ENCODE measurements at regions not wholly inside any gene's neighbourhood (a gene's known extent, or its start where the extent isn't known, plus 50 kb on each side); places are given as distances from the start of the nearest gene placed in this dataset.

- ATAC-seq (no peak), DNase-seq (no peak)
- no peaks in the 10 kb centered on the region for H3K9me3 ChIP-seq
- TF ChIP-seq CTCF (IDR thresholded peaks at IDR 0.05), result no peak
- no peaks in the 10 kb centered on the region for H3K36me3 ChIP-seq (ENCODE audit: low read depth)
- intact Hi-C loops (cut with DNase I, micrococcal nuclease), result no loop called here
- no peaks in the 10 kb centered on the region for H3K4me1 ChIP-seq (ENCODE audit: low read depth)
- no peak overlapping the region for H3K4me3 ChIP-seq
Observed at GRCh38 chr18:10319914-10320600, 134.4 kb upstream of the APCDD1 start.

GRCh38 chr18:10320791-10321190 lies 133.6 kb upstream of the APCDD1 start:
- DNase-seq (no peak), ATAC-seq (no peak)
- no peaks in the 10 kb centered on the region for H3K4me1 ChIP-seq (ENCODE audit: low read depth)
- no peak overlapping the region for H3K4me3 ChIP-seq
- intact Hi-C loops (cut with DNase I, micrococcal nuclease), result no loop called here
- TF ChIP-seq CTCF (IDR thresholded peaks at IDR 0.05), result no peak
- no peaks in the 10 kb centered on the region for H3K9me3 ChIP-seq
- H3K36me3 ChIP-seq (ENCODE audit: low read depth), result no peaks in the 10 kb centered on the region

- H3K4me3 ChIP-seq, result no peak overlapping the region
- no peak for DNase-seq
- intact Hi-C loops (cut with DNase I, micrococcal nuclease), result no loop called here
Observed at GRCh38 chr18:10321576-10321975, 132.9 kb upstream of the APCDD1 start.

DNA sequence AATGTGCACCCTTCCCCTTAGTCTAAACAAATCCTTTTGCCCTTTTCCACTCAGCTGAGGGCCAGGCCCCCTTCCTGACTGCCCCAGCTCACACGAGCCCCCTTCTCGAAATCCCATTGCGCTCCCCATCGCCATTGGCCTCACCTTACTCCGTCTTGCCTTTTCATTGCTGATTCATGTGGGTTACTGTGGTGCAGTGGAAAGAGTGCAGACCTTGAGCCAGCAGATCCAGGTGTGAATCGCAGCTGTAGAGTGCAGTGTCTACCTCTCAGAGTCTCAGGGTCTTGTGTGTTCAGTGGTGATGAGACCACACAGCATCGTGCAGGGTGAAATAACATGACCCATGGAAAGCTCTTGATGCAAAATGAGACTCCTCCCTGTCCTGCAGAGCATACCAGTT lies 132.4 kb upstream of the APCDD1 start:
- no peaks in the 10 kb centered on the region for H3K4me1 ChIP-seq (ENCODE audit: low read depth)
- DNase-seq (no peak), ATAC-seq (no peak)
- no peaks in the 10 kb centered on the region for H3K9me3 ChIP-seq
- no peak overlapping the region for H3K4me3 ChIP-seq
- intact Hi-C loops (cut with DNase I, micrococcal nuclease), result no loop called here
- no peaks in the 10 kb centered on the region for H3K36me3 ChIP-seq (ENCODE audit: low read depth)
- TF ChIP-seq CTCF (IDR thresholded peaks at IDR 0.05), result no peak

More at GRCh38 chr18:10321576-10321975, 132.9 kb upstream of the APCDD1 start:
- Histone ChIP-seq H3K9me3 (no peaks in the 10 kb centered on the region), H3K4me1 (ENCODE audit: low read depth) (no peaks in the 10 kb centered on the region), H3K36me3 (ENCODE audit: low read depth) (no peaks in the 10 kb centered on the region)
- no peak for ATAC-seq
- TF ChIP-seq CTCF (IDR thresholded peaks at IDR 0.05), result no peak

GRCh38 chr18:10322435-10322834 lies 132.0 kb upstream of the APCDD1 start:
- no peak for DNase-seq

More at GRCh38 chr18:10322435-10322834, 132.0 kb upstream of the APCDD1 start:
- intact Hi-C loops (cut with DNase I, micrococcal nuclease), result no loop called here
- Histone ChIP-seq H3K4me1 (ENCODE audit: low read depth) (no peaks in the 10 kb centered on the region), H3K4me3 (no peak overlapping the region), H3K9me3 (no peaks in the 10 kb centered on the region), H3K36me3 (ENCODE audit: low read depth) (no peaks in the 10 kb centered on the region)
- no peak for ATAC-seq
- no peak for TF ChIP-seq CTCF (IDR thresholded peaks at IDR 0.05)
